ENCODE measurements at regions not wholly inside any gene's neighbourhood (a gene's known extent, or its start where the extent isn't known, plus 50 kb on each side); places are given as distances from the start of the nearest gene placed in this dataset.
"Not testable (repeated sequence)": the region's sequence is repeated elsewhere in the genome, so short reads cannot be mapped to it uniquely, and the experiment has no call there.

DNA sequence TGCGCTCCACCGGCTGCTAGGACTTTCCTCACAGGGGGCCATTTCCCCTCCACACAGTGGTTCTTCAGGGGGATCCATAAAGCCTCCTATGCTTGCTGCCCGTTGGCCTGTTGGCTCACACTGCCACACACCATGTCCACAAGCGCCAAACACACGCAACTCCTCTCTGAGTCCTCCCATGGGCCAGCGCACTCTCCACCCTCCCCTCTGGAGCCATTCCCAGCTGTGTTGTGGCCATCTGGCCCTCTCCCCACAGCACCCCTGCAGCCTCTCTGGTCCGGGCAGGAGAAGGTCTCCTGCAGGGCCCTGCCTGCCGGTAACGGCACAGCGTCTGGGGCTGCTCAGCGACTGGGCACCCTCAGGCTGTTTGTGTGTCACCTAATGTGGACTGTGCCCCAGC, 4473.3 kb upstream of the OR11H1 start:
- TF ChIP-seq GTF2F1 (IDR thresholded peaks at IDR 0.05; ENCODE audit: borderline replicate concordance, low read depth, low read length); POLR2AphosphoS5 (IDR thresholded peaks at IDR 0.05; ENCODE audit: low read depth, low read length): not testable (repeated sequence)
- TF ChIP-seq, protein P1, sequence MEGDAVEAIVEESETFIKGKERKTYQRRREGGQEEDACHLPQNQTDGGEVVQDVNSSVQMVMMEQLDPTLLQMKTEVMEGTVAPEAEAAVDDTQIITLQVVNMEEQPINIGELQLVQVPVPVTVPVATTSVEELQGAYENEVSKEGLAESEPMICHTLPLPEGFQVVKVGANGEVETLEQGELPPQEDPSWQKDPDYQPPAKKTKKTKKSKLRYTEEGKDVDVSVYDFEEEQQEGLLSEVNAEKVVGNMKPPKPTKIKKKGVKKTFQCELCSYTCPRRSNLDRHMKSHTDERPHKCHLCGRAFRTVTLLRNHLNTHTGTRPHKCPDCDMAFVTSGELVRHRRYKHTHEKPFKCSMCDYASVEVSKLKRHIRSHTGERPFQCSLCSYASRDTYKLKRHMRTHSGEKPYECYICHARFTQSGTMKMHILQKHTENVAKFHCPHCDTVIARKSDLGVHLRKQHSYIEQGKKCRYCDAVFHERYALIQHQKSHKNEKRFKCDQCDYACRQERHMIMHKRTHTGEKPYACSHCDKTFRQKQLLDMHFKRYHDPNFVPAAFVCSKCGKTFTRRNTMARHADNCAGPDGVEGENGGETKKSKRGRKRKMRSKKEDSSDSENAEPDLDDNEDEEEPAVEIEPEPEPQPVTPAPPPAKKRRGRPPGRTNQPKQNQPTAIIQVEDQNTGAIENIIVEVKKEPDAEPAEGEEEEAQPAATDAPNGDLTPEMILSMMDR (IDR thresholded peaks at IDR 0.05; ENCODE audit: control extremely low read depth in 1 of 3, insufficient read depth in 1 of 3, low read depth in 1 of 3, low read length in 3 of 3): not testable (repeated sequence)
